ENCODE measurements at regions not wholly inside any gene's neighbourhood (a gene's known extent, or its start where the extent isn't known, plus 50 kb on each side); places are given as distances from the start of the nearest gene placed in this dataset.

- TF ChIP-seq, protein P1, sequence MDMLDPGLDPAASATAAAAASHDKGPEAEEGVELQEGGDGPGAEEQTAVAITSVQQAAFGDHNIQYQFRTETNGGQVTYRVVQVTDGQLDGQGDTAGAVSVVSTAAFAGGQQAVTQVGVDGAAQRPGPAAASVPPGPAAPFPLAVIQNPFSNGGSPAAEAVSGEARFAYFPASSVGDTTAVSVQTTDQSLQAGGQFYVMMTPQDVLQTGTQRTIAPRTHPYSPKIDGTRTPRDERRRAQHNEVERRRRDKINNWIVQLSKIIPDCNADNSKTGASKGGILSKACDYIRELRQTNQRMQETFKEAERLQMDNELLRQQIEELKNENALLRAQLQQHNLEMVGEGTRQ (CRISPR knock-in tag; IDR thresholded peaks at IDR 0.05) = no peak
- TF ChIP-seq, protein P2, sequence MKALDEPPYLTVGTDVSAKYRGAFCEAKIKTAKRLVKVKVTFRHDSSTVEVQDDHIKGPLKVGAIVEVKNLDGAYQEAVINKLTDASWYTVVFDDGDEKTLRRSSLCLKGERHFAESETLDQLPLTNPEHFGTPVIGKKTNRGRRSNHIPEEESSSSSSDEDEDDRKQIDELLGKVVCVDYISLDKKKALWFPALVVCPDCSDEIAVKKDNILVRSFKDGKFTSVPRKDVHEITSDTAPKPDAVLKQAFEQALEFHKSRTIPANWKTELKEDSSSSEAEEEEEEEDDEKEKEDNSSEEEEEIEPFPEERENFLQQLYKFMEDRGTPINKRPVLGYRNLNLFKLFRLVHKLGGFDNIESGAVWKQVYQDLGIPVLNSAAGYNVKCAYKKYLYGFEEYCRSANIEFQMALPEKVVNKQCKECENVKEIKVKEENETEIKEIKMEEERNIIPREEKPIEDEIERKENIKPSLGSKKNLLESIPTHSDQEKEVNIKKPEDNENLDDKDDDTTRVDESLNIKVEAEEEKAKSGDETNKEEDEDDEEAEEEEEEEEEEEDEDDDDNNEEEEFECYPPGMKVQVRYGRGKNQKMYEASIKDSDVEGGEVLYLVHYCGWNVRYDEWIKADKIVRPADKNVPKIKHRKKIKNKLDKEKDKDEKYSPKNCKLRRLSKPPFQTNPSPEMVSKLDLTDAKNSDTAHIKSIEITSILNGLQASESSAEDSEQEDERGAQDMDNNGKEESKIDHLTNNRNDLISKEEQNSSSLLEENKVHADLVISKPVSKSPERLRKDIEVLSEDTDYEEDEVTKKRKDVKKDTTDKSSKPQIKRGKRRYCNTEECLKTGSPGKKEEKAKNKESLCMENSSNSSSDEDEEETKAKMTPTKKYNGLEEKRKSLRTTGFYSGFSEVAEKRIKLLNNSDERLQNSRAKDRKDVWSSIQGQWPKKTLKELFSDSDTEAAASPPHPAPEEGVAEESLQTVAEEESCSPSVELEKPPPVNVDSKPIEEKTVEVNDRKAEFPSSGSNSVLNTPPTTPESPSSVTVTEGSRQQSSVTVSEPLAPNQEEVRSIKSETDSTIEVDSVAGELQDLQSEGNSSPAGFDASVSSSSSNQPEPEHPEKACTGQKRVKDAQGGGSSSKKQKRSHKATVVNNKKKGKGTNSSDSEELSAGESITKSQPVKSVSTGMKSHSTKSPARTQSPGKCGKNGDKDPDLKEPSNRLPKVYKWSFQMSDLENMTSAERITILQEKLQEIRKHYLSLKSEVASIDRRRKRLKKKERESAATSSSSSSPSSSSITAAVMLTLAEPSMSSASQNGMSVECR (CRISPR knock-in tag; IDR thresholded peaks at IDR 0.05; ENCODE audit: borderline replicate concordance) = no peak
- TF ChIP-seq ZNF532 (CRISPR knock-in tag; IDR thresholded peaks at IDR 0.05; ENCODE audit: borderline replicate concordance) = no peak
- no peak for TF ChIP-seq ZNF671 (CRISPR knock-in tag; IDR thresholded peaks at IDR 0.05)
These were observed 1668.2 kb downstream of the MAT2B start (continued) for GRCh38 chr5:165173651-165174050.

- TF ChIP-seq, protein P3, sequence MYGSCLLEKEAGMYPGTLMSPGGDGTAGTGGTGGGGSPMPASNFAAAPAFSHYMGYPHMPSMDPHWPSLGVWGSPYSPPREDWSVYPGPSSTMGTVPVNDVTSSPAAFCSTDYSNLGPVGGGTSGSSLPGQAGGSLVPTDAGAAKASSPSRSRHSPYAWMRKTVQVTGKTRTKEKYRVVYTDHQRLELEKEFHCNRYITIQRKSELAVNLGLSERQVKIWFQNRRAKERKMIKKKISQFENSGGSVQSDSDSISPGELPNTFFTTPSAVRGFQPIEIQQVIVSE (CRISPR knock-in tag; IDR thresholded peaks at IDR 0.05; ENCODE audit: borderline replicate concordance) = no peak
- TF ChIP-seq GABPB1 (CRISPR knock-in tag; IDR thresholded peaks at IDR 0.05) (no peak), SOX15 (CRISPR knock-in tag; IDR thresholded peaks at IDR 0.05) (no peak), ESRRA (CRISPR knock-in tag; IDR thresholded peaks at IDR 0.05; ENCODE audit: borderline replicate concordance) (no peak)
- peaks cover 7% of the 10 kb centered on the region for H3K9me3 Mint-ChIP-seq
- H3K27me3 Mint-ChIP-seq (ENCODE audit: low read depth) = no peaks in the 10 kb centered on the region
- DNase-seq (ENCODE audit: low spot score) = no peak
- no peak for ATAC-seq
- H3K36me3 Mint-ChIP-seq = no peaks in the 10 kb centered on the region
- POLR2A ChIA-PET = no interaction called here
- CTCF ChIA-PET = no interaction called here
- peaks cover 9% of the 10 kb centered on the region for H3K4me1 Mint-ChIP-seq
- H3K4me3 Mint-ChIP-seq = no peak overlapping the region
- no peak overlapping the region for H3K27ac Mint-ChIP-seq
These were observed 1669.6 kb downstream of the MAT2B start for GRCh38 chr5:165175041-165175440.

GRCh38 chr5:165184183-165184582 lies 1678.8 kb downstream of the MAT2B start:
- Mint-ChIP-seq H3K27ac (no peak overlapping the region), H3K27me3 (ENCODE audit: low read depth) (no peaks in the 10 kb centered on the region), H3K36me3 (peaks cover 17% of the 10 kb centered on the region), H3K4me3 (no peak overlapping the region), H3K9me3 (peaks cover 23% of the 10 kb centered on the region), H3K4me1 (no peaks in the 10 kb centered on the region)
- ATAC-seq = no peak
- TF ChIP-seq ZNF263 (CRISPR knock-in tag; IDR thresholded peaks at IDR 0.05; ENCODE audit: low read depth) (no peak), NR1H2 (CRISPR knock-in tag; IDR thresholded peaks at IDR 0.05) (no peak), GABPB1 (CRISPR knock-in tag; IDR thresholded peaks at IDR 0.05) (no peak), NR2C2 (CRISPR knock-in tag; IDR thresholded peaks at IDR 0.05) (no peak)
- TF ChIP-seq, protein P4, sequence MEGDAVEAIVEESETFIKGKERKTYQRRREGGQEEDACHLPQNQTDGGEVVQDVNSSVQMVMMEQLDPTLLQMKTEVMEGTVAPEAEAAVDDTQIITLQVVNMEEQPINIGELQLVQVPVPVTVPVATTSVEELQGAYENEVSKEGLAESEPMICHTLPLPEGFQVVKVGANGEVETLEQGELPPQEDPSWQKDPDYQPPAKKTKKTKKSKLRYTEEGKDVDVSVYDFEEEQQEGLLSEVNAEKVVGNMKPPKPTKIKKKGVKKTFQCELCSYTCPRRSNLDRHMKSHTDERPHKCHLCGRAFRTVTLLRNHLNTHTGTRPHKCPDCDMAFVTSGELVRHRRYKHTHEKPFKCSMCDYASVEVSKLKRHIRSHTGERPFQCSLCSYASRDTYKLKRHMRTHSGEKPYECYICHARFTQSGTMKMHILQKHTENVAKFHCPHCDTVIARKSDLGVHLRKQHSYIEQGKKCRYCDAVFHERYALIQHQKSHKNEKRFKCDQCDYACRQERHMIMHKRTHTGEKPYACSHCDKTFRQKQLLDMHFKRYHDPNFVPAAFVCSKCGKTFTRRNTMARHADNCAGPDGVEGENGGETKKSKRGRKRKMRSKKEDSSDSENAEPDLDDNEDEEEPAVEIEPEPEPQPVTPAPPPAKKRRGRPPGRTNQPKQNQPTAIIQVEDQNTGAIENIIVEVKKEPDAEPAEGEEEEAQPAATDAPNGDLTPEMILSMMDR (IDR thresholded peaks at IDR 0.05) = no peak
- TF ChIP-seq, protein P5, sequence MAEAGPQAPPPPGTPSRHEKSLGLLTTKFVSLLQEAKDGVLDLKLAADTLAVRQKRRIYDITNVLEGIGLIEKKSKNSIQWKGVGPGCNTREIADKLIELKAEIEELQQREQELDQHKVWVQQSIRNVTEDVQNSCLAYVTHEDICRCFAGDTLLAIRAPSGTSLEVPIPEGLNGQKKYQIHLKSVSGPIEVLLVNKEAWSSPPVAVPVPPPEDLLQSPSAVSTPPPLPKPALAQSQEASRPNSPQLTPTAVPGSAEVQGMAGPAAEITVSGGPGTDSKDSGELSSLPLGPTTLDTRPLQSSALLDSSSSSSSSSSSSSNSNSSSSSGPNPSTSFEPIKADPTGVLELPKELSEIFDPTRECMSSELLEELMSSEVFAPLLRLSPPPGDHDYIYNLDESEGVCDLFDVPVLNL (CRISPR knock-in tag; IDR thresholded peaks at IDR 0.05; ENCODE audit: borderline replicate concordance, low read depth) = no peak
- ChIA-PET POLR2A (no interaction called here), CTCF (no interaction called here)
- no peak for DNase-seq (ENCODE audit: low spot score)
